NCI-H128 (cell line): ENCODE measurements at regions not wholly inside any gene's neighbourhood (a gene's known extent, or its start where the extent isn't known, plus 50 kb on each side); places are given as distances from the start of the nearest gene placed in this dataset.
"Not testable (repeated sequence)": the region's sequence is repeated elsewhere in the genome, so short reads cannot be mapped to it uniquely, and the experiment has no call there.

Experiments used
- DNase-seq: peaks from one replicate; lab custom pipeline; 2025; ENCODE audit not compliant: unreplicated experiment; lab: John Stamatoyannopoulos, UW

GRCh38 chr12:127966331-127966730, 300.6 kb upstream of the TMEM132C start:
- no peak for DNase-seq

- no peak for DNase-seq
Observed at GRCh38 chr12:127970491-127970890, 296.5 kb upstream of the TMEM132C start.

GRCh38 chr12:127980585-127980984, 286.4 kb upstream of the TMEM132C start:
- DNase-seq, result no peak

- no peak for DNase-seq
Observed at GRCh38 chr12:127981875-127982274, 285.1 kb upstream of the TMEM132C start.

GRCh38 chr12:127983213-127983791, 283.7 kb upstream of the TMEM132C start:
- DNase-seq, result not testable (repeated sequence)

GRCh38 chr12:127984386-127985055, 282.4 kb upstream of the TMEM132C start:
- DNase-seq, result no peak

- DNase-seq, result no peak
Observed at GRCh38 chr12:127987199-127987901, 279.6 kb upstream of the TMEM132C start.

GRCh38 chr12:127991485-127991884, 275.5 kb upstream of the TMEM132C start:
- DNase-seq, result no peak

GRCh38 chr12:127998988-127999387, 268.0 kb upstream of the TMEM132C start:
- no peak for DNase-seq

- no peak for DNase-seq
Observed at GRCh38 chr12:128004383-128004938, 262.5 kb upstream of the TMEM132C start.

- DNase-seq, result no peak
Observed at GRCh38 chr12:128007250-128007649, 259.7 kb upstream of the TMEM132C start.

GRCh38 chr12:128008341-128008740, 258.6 kb upstream of the TMEM132C start:
- no peak for DNase-seq

- DNase-seq, result no peak
Observed at GRCh38 chr12:128009108-128009507, 257.9 kb upstream of the TMEM132C start.

GRCh38 chr12:128012110-128012509, 254.9 kb upstream of the TMEM132C start:
- no peak for DNase-seq

GRCh38 chr12:128015276-128015675, 251.7 kb upstream of the TMEM132C start:
- DNase-seq, result no peak

GRCh38 chr12:128018067-128018466, 248.9 kb upstream of the TMEM132C start:
- no peak for DNase-seq

GRCh38 chr12:128019996-128020544, 246.9 kb upstream of the TMEM132C start:
- DNase-seq, result no peak

GRCh38 chr12:128021561-128021960, 245.4 kb upstream of the TMEM132C start:
- DNase-seq, result no peak

GRCh38 chr12:128025589-128026245, 241.3 kb upstream of the TMEM132C start:
- DNase-seq, result no peak

GRCh38 chr12:128026696-128027574, 240.0 kb upstream of the TMEM132C start:
- no peak for DNase-seq
